Activated CD8-positive, alpha-beta memory T cell treated with anti-CD3 and anti-CD28 coated beads for 1 hour (primary cell): ENCODE measurements at regions not wholly inside any gene's neighbourhood (a gene's known extent, or its start where the extent isn't known, plus 50 kb on each side); places are given as distances from the start of the nearest gene placed in this dataset.
"Not testable (repeated sequence)": the region's sequence is repeated elsewhere in the genome, so short reads cannot be mapped to it uniquely, and the experiment has no call there.

ENCODE experiments used
- DNase-seq, 2 donors: peaks; one replicate each; pipeline ENCODE4 v3.0.0-alpha.2; 2020; ENCODE audit warnings: low read depth in 1 of 2; ENCODE audit errors: extremely low read depth in 1 of 2

- DNase-seq: no peak
Observed at GRCh38 chr11:47928426-47928825, 51.9 kb upstream of the PTPRJ start.

- DNase-seq: no peak
Observed at GRCh38 chr11:47924184-47924691, 56.1 kb upstream of the PTPRJ start.

- DNase-seq: no peak
Observed at GRCh38 chr11:47923667-47924066, 56.7 kb upstream of the PTPRJ start.

GRCh38 chr11:47921080-47921555 lies 59.2 kb upstream of the PTPRJ start:
- DNase-seq: not testable (repeated sequence)

DNA sequence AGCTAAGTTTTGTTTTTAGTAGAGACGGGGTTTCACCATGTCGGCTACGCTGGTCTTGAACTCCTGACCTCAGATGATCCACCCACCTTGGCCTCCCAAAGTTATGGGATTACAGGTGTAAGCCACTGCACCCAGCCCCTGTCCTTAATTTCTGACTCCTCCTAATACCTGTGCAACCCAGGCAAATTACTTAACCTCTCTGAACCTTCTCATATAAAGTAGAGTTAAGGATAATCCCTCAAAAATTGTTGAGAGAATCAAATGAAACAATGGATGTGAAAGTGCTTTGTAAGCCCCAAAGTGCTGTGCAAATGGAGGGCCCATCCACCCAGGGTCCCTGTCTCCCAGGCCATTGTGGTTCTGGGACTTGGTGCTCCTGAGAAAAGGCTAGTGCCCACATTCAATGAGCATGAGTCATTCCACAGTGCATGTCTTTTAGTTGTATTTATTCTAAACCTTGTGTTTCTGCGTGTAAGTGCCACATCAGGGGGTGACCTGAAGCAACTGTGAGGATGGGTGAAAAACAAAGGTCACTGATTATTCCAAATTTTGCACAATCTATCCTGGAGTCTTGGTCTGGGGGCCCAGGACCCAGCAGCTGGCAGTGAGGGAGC lies 61.4 kb upstream of the PTPRJ start:
- no peak for DNase-seq

DNA sequence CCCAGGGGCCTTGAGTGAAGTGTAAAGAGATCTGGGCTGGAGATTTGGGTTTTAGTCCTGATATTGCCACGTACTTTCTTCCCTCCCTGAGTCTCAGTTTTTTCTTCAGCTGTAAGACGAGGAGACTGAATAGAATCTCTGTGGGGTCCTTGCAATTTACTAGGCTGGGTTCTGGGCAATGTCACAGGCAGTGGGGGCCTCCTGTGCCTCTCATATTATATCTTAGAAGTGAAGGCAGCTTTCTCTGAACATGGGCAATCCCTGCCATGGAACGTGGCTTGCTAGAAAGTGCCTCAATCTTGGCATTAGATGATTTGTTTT lies 62.0 kb upstream of the PTPRJ start:
- no peak for DNase-seq

DNA sequence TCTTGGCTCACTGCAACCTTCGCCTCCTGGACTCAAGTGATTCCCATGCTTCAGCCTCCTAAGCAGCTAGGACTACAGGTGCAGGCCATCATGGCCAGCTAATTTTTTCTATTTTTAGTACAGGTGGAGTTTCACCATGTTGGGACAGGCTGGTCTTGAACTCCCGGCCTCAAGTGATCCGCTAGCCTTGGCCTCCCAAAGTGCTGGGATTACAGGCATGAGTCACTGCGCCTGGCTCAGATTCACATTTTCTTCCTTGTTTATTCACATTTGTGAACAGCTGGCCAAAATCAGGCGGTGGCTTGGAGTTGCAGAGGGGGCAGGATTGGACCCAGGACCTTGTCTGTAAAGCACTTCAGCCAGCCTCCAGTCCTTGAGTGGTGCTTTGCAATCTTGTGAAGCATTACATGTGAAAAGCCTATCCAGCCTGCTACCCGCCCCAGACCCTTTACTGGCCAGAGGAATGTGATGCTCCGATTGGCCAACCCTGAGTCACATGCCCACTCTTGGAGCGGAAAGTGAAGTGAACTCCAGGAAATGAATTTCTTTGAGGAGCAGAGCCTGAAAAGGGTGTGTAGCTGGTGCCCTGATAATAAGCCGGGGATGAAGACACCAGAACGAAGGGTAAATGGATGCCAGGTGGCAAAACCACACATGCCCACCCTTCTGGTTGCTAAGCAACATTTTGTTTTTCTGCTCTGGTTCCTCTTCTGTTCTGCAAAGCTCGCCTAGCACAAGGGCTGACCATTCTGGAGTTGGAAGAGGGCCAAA lies 62.6 kb upstream of the PTPRJ start:
- DNase-seq: no peak

GRCh38 chr11:47916361-47916841 lies 64.0 kb upstream of the PTPRJ start:
- DNase-seq: no peak

GRCh38 chr11:47915783-47916182 lies 64.6 kb upstream of the PTPRJ start:
- DNase-seq: no peak

GRCh38 chr11:47915374-47915773 lies 65.0 kb upstream of the PTPRJ start:
- peak in 1 of 2 donors; percentile 8 for DNase-seq

- DNase-seq: no peak
Observed at GRCh38 chr11:47914743-47915142, 65.6 kb upstream of the PTPRJ start.

GRCh38 chr11:47913529-47914244 lies 65.5 kb upstream of the NUP160 start:
- DNase-seq: no peak

DNA sequence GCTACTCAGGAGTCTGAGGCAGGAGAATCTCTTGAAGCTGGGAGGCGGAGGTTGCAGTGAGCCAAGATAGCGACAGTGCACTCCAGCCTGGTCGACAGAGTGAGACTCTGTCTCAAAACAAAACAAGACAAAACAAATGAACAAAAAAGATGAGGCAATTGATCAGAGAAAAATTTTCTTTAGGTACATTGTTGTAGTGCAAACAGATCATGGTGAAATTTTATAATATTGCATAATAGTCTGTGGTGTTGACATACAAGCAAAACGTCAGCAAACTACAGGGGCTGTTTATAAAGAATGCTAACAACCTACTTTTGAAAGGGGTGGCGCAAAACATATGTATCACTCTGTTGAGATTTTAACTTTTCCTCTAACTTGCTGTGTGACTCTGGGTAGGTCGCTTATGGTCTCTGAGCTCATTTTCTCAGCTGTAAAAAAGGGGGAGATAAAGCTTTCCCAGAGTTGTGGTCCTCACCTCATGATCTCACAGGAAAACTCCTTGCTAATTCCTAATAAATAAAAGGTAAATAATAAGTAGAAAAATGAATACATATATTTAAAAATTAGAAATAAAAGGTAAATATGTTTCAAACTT lies 64.8 kb upstream of the NUP160 start:
- no peak for DNase-seq

- DNase-seq: no peak
Observed at GRCh38 chr11:47911149-47911548, 63.0 kb upstream of the NUP160 start.

DNA sequence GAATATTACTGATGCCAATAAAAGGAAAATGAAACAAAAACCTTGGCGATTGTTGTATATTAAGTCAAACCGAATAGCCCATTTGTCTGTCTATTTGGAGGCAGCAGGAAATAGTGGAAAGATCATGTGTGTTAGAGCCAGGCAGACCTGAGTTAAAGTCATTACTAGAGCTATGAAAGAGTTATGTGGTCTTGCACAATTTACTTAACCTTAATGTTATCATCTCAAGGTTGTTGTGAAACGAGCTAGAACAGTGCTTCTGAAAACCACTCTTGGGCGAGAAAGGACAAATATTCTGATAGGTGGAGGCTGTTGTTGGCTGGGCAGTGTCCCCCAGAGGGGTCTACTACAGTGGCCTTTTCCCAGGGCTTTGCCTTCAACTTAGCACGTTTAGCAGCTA lies 60.0 kb upstream of the NUP160 start:
- no peak for DNase-seq

DNA sequence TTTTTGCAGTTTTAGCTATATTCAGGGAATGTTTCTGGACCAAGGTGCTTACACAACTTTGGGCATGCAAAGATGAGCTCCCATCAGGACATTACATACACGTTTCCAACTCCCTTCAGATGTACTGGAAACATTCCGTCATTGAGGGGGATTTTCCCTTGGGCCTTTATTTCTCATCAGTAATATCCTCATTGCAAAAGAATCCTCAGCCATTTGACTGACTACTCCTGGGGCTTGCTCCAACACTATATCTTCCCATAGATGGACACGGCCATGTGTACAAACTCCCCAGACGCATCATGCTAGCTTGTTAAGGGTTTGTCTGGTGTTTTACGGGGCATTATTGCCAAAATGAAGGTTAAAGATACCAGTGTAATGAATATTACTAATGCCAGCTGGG lies 59.3 kb upstream of the NUP160 start:
- no peak for DNase-seq

DNA sequence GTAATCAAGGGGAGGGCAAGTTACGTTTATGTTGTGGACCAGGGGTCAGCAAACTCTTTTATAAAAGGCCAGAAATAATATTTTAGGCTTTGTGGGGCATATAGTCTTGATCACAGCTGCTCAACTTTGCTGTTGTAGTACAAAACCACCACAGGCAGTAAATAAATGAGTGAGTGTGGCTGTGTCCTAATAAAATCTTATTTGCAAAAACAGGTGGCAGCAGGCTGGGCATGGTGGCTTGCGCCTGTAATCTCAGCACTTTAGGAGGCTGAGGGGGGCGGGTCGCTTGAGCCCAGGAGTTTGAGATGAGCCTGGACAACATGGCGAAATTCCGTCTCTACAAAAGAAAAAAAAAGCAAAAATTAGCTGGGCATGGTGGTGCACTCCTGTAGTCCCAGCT lies 57.9 kb upstream of the NUP160 start:
- no peak for DNase-seq

DNA sequence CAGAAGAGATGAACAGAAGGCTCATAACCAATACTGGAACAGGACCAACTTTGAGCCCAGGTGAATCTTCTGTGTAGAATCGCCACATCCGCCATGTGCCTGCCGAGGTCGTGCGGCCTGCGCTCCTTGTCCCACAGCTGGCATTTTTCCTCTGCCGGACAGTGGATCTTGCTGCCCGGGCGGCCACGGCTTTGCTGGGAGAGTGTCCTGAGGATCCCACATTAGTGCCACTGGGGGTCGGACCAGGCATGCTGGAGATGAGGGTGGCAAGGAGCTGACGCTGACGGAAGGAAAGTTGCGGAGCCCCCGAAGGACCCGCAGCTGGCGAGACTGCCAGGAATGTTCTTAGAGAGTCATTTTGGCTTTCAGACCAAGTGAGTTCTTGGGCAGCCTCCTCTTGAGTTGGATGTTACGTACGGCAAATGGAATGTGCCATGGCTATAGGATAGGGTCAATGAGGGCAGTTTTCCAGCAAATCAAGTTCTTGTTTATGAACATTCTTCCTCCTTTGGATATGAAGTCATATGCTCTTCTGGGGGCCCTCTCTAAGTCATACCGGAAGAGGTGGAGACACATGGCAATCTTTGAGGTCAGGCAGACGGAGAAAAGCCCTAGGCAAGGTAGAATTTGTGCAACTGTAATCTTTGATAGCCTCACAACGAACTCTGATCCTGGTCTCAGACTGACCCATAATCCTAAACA lies 57.4 kb upstream of the NUP160 start:
- DNase-seq: no peak

GRCh38 chr11:47904808-47905207 lies 56.7 kb upstream of the NUP160 start:
- no peak for DNase-seq

DNA sequence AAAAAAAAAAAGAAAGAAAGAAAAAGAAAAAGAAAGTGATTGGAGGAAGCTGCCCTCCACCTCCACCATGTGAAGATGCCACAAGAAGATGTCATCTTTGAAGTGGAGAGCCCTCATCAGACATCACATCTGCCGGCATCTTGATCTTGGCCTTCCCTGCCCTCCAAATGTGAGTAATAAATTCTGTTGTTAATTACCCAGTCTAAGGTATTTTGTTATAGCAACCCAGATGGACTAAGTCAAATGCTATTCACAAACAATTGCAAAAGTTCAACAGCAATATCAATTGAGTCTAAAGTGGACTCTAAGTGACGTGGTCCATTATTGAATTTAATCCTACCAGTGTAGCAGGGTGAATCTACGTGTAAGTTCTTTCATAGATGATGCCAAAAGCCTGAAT lies 55.9 kb upstream of the NUP160 start:
- no peak for DNase-seq

DNA sequence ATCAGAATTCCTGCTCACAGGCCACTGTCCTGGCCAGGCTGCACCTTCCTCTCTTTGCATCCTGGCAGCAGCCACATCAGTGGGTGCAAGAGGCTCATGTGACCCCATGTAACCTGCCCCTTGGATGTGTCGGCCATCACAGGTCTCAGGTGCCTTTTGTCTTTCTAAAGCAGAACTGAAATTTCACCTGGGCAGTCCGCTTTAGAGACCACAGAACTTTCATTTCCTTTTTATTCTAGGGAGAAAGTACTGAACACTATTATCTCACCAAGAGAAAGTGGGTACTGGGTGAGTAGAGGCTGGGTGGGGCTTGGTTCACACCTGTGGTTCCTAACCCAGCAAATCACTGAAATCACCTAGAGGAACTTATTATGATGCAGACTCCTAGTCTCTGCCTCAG lies 51.7 kb upstream of the NUP160 start:
- no peak for DNase-seq
